ENCODE measurements at regions not wholly inside any gene's neighbourhood (a gene's known extent, or its start where the extent isn't known, plus 50 kb on each side); places are given as distances from the start of the nearest gene placed in this dataset.
"Not testable (repeated sequence)": the region's sequence is repeated elsewhere in the genome, so short reads cannot be mapped to it uniquely, and the experiment has no call there.

DNA sequence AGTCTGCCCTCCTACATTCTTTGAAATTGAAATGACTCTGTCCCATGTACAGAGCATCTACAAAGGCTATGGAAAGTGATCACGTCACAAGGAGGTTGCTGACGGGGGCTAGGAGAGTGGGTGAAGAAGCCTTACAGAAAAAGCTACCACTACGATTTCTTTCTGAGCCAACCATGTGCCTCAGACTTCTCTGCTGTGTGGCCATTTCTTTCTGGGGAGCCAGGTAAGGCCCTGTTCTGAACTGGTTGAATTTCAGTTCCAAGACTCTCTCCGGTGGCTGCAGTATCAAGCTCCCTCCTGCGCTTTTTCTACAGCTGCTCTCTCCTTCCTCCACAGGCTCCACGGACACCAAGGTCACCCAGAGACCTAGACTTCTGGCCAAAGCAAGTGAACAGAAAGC lies 112.5 kb upstream of the PRSS1 start:
- DNase-seq (ENCODE audit: low read depth in 2 of 2): no peak

DNA sequence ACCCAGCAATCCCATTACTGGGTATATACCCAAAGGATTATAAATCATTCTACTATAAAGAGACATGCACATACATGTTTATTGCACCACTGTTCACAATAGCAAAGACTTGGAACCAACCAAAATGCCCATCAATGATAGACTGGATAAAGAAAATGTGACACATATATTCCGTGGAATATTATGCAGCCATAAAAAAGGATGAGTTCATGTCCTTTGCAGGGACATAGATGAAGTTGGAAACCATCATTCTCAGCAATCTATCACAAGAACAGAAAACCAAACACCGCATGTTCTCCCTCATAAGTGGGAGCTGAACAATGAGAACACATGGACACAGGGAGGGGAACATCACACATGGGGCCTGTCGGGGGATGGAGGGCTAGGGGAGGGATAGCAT lies 113.2 kb upstream of the PRSS1 start:
- not testable (repeated sequence) for DNase-seq (ENCODE audit: low read depth in 2 of 2)

DNA sequence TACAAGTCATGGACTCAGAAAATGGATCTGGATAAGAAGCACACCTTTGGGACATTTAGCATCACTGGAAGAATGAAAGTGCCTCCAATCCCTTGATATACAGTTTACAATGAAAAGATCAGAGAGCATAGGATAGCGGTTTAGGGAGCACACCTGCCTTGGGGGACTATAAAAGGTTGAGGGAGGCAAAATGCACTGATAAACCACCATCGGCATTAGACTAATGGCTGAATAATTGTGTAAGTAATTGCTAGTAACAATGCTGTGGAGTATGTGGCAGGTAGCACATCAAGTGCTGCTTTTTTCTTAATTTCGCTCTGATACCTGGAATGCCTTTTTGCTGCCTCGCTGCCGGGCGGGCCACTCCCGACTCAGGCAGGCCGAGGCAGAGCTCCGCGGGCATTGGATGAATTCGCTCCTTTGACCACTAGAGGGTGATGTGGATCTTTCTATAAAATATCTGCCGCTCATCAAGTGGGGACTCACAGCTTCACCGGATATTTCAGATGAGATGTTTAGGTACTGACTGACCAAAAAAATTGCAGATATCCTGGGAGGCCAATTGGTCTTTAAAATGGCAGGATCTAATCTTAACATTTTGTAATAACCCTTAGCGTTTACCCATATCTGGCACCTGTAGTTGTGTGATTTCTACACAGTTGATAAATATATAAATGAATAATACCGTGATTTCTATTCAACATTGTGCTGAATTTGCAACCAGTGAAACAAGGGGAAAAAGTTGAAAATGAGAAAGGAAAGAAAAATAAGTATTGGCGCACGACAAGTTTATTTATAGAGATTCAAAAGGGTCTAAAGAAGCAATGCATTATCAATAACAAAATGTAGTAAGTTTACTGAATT lies 116.8 kb upstream of the PRSS1 start:
- DNase-seq (ENCODE audit: low read depth in 2 of 2): peak; percentile 23 to 34

DNA sequence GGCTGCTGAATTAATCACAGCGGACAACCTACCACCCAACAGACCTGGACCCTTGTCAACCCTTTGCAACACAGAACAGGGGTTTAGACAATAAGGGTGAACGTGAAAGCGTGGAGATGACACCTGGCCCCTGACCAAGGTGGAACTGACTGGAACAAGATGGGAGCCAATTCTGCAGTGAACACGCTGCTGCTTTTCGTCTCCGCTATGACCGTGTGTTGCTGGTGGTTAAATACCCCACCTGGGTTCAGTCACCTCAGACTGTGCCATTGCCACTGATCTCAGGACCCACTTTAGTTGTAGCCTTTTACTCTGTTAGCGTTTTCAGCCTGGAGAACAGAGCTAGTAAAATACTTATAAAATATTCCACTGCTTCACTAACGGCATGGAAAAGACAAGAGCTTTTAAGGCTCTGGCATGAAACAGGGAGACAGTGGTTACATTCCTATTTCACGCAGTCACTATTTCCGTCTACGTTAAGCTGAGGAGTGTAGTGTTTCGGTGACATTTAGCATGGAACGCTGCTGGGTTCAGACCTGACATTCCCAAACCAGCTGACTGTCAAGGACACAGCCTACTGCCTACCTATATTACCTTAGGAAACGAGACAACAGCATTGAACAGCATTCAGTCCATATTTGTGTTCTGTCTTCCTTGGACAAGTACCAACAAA lies 119.5 kb upstream of the PRSS1 start:
- DNase-seq (ENCODE audit: low read depth in 2 of 2): no peak

DNA sequence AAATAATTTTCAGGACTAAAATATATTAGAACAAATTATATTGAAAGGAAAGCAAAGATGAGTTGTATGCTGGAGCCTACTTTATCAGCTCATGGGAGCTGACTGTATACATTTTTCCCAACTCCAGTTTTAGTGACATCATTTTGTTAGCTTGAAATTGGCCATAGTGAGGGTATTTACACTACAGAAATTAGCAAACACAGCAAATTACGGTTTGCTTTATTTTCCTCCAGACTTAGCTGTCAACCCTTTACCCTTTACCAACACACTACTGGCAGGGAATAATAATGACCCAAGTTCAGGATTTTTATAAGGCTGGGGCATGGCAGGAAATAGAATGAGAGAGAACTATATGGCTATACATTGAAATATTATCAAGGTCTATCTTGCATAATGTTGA lies 120.3 kb upstream of the PRSS1 start:
- no peak for DNase-seq (ENCODE audit: low read depth in 2 of 2)

DNA sequence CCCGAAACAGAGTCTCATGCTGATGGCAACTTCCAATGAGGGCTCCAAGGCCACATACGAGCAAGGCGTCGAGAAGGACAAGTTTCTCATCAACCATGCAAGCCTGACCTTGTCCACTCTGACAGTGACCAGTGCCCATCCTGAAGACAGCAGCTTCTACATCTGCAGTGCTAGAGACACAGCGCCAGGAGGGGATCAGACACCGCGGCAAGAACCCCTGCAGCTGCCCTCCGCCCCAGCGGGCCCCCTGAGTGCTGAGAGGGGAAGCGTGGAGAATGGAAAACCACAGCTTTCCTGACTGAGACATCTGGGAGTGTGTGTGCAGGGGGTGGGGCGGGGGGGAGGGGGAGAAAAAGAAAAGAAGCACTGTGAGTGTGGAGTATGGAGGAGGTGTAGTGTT lies 122.0 kb upstream of the PRSS1 start:
- not testable (repeated sequence) for DNase-seq (ENCODE audit: low read depth in 2 of 2)

DNA sequence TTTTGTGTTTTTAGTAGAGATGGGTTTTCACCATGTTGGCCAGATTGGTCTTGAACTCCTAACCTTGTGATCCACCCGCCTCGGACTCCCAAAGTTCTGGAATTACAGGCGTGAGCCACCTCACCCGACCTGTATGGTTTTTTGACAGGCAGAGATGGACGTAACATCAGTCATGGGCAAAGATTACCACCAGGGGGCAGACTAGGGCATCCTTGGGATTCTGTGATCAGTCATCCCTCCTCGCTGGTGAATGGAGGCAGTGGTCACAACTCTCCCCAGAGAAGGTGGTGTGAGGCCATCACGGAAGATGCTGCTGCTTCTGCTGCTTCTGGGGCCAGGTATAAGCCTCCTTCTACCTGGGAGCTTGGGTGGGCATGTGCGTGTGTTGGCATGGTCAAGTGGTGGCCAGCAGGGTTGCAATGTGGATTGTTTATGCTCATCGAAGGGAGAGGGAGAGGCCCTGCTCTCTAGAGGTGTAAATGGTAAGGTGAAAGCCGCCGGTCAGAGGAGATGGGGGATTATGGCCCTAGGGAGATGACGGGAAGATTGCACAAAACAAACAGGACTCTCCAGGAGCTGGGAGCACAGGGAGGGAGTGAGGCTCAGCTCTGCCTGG lies 122.7 kb upstream of the PRSS1 start:
- DNase-seq (ENCODE audit: low read depth in 2 of 2): peak; percentile 38 to 71

DNA sequence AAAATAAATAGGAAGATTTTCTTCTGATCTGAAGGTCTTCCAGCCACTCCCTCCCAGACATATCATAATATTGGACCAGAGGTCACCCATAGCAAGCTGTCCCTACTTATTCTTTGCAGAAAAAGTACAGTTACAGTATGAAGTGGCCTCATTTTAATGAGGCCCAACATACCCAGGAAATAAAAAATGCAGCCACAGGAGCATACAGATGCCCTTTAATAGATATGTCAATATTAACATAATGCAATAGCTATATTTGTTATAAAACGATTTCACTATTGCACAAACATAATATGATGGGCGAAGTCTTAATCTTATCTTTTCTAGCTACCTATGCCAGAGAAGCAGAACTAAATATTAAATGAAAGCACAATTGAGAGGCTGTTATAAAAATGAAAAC lies 124.1 kb upstream of the PRSS1 start:
- not testable (repeated sequence) for DNase-seq (ENCODE audit: low read depth in 2 of 2)

DNA sequence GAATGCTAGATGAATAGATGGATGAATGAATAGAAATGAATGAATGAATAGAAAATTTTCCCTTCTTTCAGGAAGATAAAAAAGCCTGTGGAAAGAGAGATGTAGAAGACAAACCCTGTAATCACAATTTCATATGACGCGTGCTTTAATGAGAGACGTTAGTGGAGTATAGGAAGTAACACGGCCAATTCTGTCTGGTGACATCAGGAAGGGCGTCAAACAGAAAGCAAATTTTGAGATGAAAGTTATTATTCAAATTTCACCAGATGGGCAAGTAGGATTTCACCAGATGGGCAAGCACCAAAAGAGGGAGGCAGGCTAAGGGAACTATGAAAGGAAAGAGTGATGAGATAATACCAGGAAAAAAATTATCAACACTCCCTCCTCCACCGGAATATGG lies 128.9 kb upstream of the PRSS1 start:
- no peak for DNase-seq (ENCODE audit: low read depth in 2 of 2)

DNA sequence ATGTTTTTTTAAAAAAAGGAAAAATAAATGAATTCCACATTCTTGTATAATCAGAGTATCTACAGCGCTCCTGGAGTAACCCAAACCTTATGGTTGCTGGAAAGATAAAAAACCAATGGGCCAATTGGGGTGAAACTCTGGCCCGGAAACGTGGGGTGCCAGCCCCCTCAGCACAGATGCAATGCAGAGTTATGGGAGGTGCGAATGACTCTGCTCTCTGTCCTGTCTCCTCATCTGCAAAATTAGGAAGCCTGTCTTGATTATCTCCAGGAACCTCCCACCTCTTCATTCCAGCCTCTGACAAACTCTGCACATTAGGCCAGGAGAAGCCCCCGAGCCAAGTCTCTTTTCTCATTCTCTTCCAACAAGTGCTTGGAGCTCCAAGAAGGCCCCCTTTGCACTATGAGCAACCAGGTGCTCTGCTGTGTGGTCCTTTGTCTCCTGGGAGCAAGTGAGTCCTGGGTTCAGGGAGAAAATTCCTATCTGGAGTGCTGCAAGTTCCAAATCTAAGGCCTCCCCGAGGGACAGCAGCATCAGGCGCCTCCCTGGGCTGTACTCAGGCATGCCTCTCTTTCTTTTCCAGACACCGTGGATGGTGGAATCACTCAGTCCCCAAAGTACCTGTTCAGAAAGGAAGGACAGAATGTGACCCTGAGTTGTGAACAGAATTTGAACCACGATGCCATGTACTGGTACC lies 130.5 kb upstream of the PRSS1 start:
- DNase-seq (ENCODE audit: low read depth in 2 of 2): no peak

DNA sequence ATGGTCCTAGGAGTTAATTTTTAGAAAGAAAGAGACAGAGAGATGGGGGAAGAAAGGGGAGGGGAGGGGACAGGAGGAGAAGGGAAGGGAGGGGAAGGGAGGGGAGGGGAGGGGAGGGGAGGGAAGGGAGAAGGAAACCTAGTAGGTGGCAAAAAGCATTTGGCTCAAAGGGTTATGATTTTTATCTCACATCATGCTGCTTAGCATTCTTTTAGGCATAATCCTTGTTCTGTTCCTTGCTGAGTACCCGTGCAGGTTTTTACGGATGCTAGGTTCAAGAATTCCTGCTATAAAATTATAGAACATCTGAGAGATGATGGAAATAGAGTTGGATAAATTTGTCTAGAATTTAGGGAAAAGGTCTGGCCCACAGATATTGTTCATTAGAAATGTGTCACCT lies 132.4 kb upstream of the PRSS1 start:
- no peak for DNase-seq (ENCODE audit: low read depth in 2 of 2)

DNA sequence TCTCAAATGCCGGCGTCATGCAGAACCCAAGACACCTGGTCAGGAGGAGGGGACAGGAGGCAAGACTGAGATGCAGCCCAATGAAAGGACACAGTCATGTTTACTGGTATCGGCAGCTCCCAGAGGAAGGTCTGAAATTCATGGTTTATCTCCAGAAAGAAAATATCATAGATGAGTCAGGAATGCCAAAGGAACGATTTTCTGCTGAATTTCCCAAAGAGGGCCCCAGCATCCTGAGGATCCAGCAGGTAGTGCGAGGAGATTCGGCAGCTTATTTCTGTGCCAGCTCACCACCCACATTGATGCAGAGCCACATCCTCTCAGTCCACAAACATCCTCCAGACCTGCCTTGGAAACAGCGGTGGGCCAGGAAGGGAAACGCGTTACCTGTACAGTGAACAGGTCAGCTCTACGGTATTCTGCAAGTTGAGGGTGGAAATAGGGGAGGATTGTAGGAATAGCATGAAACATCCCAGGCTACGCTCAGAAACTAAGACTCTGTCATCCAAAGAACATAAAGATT lies 133.1 kb upstream of the PRSS1 start:
- DNase-seq (ENCODE audit: low read depth in 2 of 2): no peak

DNA sequence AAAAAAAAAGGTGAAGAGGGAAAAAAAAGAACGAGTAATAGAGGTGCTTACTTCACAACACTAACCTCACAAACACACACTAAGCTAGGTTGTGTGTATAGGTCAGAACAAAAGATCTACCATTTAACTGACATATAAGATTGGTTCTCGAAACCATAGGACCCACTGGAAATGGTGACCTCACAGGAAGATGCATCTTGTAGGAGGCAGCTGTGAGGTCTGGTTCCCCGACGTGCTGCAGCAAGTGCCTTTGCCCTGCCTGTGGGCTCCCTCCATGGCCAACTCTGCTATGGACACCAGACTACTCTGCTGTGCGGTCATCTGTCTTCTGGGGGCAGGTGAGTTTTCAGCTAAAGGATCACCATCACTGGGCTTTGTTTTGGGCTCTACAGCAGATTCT lies 133.8 kb upstream of the PRSS1 start:
- no peak for DNase-seq (ENCODE audit: low read depth in 2 of 2)

DNA sequence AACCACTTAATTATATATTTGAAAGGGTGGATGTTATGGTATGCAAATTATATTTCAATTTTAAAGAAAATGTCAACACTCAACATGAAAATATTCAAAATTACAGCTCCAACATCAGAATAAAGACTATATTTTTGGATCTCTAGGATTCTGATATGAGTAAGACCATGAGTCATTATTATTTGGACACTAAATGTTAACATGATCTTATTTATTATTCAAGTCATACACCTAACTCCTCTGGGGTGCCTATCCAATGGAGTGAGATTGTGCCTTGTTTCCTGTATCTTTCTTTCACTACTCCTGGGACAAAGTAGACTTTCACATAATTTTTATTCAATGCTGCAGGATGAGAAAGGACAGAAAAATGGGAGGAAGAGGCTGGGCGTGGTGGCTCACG lies 135.2 kb upstream of the PRSS1 start:
- DNase-seq (ENCODE audit: low read depth in 2 of 2): no peak

DNA sequence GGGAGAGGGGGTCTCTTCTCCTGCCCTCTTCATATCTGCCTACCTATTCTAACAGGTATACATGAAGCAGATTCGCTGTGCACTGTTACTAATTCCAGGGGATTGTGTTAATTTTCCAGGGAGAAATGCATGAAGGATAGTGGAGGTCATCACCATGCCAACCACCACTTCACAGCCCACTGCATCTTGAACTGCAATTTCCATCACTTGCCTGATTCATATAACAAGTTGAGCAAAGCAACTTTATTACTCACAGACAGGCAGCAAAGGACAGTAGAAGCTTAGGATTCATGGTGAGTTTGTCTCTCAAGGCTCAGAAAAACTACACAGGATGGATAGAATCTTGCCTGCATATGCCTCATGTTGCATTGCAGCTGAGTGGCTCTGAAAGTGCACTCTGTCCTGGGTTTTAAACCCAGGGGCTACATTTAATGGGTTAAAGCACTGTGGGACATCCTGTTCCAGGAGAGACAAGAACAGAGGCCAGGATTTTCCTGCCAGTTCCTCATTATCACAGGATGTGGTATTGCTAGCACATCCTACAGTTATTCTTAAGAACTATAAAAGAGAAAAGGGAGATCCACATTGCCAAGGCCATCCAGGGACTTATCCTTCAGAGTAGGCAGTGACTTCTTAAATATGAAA lies 136.9 kb upstream of the PRSS1 start:
- DNase-seq (ENCODE audit: low read depth in 2 of 2): no peak

DNA sequence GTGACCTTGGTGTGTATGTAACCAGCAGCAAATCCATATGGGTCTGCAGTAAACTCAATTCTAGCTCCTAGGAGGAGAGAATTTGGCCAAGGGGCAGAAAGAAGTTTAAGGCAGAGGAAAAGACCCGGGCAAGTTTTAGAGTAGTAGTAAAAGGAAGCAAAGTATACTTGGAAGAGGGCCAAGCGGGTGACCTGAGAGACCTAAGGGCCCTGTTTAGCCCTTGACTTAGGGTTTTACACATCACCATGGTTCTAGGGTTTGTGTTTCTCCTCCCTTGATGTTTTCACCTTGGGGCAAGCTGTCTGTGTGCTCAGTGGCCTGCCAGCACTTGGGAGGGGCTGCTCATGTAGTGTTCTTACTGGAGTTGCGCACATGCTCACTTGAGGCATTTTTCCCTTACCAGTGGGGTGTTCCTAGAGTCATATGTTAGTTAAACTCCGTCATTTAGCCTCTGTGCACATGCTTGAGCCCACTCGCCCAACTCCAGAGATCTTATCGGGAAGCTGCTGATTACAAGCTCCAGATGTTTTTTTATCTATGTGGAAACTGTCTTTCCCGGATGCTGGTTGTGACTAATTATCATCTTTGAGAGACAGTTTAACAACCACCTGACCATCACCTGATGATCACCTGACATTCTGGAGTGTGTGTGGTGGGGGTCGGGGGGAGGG lies 137.6 kb upstream of the PRSS1 start:
- DNase-seq (ENCODE audit: low read depth in 2 of 2): no peak

DNA sequence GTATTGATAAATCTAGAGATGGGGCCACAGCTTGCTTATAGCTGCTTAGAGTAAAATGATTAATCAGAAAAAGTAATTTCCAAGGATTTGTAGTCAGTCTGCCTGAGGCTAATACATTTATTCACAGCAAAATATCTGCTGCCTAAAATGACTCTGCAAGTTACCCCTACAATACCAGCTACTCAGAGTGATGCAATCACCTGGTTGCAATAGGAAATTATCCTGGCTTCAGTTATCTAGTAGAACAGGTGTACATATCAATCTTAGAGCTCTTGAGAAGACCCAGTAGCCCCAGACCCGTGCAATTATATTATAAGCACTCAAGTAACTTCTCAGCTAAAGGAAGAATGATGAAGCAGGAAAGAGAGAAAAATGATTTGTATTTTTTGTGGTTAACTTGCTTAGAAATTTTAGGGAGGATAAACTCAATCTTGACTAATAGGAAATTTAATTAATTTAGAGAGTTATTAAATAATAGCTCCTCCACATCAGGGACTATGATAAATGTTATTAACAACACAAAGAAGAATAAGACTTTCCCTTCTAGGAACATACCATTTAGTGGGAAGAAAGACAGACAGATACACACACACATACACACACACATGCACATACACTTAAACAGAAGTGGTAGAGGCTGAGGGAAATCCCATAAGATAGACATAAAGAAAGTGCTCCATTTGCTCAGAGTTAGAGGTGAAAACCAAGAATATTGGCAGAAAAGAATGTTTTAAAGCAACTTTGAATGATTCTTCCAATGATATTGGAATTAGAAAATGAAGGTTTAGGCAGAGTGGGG lies 140.4 kb upstream of the PRSS1 start:
- no peak for DNase-seq (ENCODE audit: low read depth in 2 of 2)

DNA sequence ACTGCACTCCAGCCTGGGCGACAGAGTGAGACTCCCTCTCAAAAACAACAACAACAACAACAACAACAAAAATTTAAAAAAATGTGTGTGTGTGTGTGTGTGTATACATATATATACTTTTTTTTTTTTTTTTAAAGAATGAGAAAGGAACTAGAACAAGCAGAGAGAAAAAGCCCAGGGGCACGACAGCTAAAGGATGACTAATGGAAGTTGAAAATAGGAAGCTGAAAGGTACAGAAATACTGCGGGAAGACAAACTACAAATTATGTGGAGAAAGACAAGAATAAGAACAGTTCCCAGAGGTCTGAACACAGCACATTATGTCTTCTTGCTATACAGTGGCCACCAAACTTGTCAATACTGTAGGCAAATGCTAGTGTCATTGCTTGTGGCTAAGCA lies 141.9 kb upstream of the PRSS1 start:
- DNase-seq (ENCODE audit: low read depth in 2 of 2): no peak

DNA sequence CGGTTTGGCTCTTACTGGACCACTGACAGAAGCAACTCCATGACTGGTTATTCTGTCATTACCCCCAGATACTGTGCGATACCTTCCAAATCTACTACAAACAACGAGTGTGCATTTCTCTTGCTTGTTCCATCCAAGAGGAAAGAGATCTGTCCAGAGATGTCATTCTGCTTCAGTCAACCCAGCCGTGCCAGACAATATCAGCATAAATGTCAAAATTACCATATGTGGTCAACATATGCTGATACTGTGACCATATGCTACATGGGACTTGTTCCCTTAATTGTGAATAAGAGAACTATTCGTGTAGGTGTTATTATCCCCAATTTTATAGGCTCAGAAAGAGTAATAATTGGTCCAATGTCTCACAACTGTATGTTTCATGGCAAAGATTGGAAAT lies 143.2 kb upstream of the PRSS1 start:
- DNase-seq (ENCODE audit: low read depth in 2 of 2): no peak

DNA sequence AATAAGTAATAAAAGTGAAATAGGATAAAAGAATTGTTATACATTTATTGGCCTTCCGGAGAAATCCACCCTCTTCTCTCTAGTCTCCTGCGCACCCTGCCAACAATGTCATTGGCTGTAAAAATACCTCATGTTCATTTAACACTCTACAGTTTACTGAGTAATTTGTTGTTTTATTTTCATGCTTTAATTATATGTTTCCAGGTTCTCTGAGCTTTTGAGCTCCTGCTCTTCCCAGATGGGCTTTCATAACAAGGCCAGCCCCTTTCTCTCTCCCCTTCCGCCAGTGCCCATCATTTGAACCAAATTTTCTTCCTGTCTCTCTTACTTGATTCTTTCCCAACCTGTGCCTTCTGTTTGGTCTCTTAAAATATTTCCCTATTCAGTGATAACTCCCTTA lies 144.6 kb upstream of the PRSS1 start:
- DNase-seq (ENCODE audit: low read depth in 2 of 2): no peak

Measured in stimulated activated CD4-positive, alpha-beta T cell treated with anti-CD3 and anti-CD28 coated beads, Interleukin-12 subunit alpha, Interleukin-12 subunit beta, amount 100 ng/mL, for 24 hours (primary cell).